Gastroesophageal sphincter (tissue), 3 donors: ENCODE measurements at regions not wholly inside any gene's neighbourhood (a gene's known extent, or its start where the extent isn't known, plus 50 kb on each side); places are given as distances from the start of the nearest gene placed in this dataset.

Source experiments
- CTCF ChIP-seq, 4 experiments: fragments of 200-600 bp in 2 of 4; fragments of 450-650 bp in 2 of 4; sonication (generic) in 1 of 4; IDR thresholded peaks; one replicate each; pipeline ENCODE4 v1.5.1; 2017 to 2019; ENCODE audit warnings: antibody characterized with exemption in 4 of 4, mild to moderate bottlenecking in 2 of 4, moderate library complexity in 2 of 4
- POLR2A ChIP-seq, 2 donors: fragments of 450-650 bp; IDR thresholded peaks; one replicate each; pipeline ENCODE4 v1.6.1; 2017; ENCODE audit warnings: antibody characterized with exemption in 2 of 2, mild to moderate bottlenecking in 2 of 2, moderate library complexity in 1 of 2
- POLR2AphosphoS5 ChIP-seq: sonication (generic); formaldehyde crosslinking; IDR thresholded peaks from one replicate; pipeline ENCODE4 v1.6.1; 2017; ENCODE audit warnings: antibody characterized with exemption

- TF ChIP-seq CTCF (IDR thresholded peaks at IDR 0.05) (no peak), POLR2A (IDR thresholded peaks at IDR 0.05) (no peak), POLR2AphosphoS5 (no peak)
These were observed 116.2 kb upstream of the PCED1B start for GRCh38 chr12:46963191-46963590.
